BLaER1 treated with 17β-estradiol and CSF1 and Interleukin-3, amounts not matched to agents 10 nM and 100 nM (cell line): ENCODE measurements at regions not wholly inside any gene's neighbourhood (a gene's known extent, or its start where the extent isn't known, plus 50 kb on each side); places are given as distances from the start of the nearest gene placed in this dataset.

ENCODE experiments used
- H3K27ac ChIP-seq, 11 experiments: shearing (Covaris generic); formaldehyde crosslinking; 2 replicates each; pipeline ENCODE4 v1.8.1; 2022
- H3K27me3 ChIP-seq, 11 experiments: shearing (Covaris generic); formaldehyde crosslinking; 2 replicates each; pipeline ENCODE4 v1.8.1; 2022
- H3K36me3 ChIP-seq, 11 experiments: shearing (Covaris generic); formaldehyde crosslinking; 2 replicates each; pipeline ENCODE4 v1.8.1; 2022
- H3K4me1 ChIP-seq, 10 experiments: shearing (Covaris generic); formaldehyde crosslinking; 2 replicates each; pipeline ENCODE4 v1.8.1; 2022
- H3K4me2 ChIP-seq, 11 experiments: shearing (Covaris generic); formaldehyde crosslinking; 2 replicates each; pipeline ENCODE4 v1.8.1; 2022
- H3K4me3 ChIP-seq, 10 experiments: shearing (Covaris generic); formaldehyde crosslinking; 2 replicates each; pipeline ENCODE4 v1.8.1; 2022
- H3K9ac ChIP-seq, 11 experiments: shearing (Covaris generic); formaldehyde crosslinking; 2 replicates each; pipeline ENCODE4 v1.8.1; 2022
- H3K9me3 ChIP-seq, 11 experiments: shearing (Covaris generic); formaldehyde crosslinking; replicated peaks in 1 of 11; 2 replicates each; pipeline ENCODE4 v1.8.1; 2022
- H4K20me1 ChIP-seq, 11 experiments: shearing (Covaris generic); formaldehyde crosslinking; 2 replicates each; pipeline ENCODE4 v1.8.1; 2022
- Cebpa-rat ChIP-seq, 11 experiments: shearing (Covaris generic); IDR thresholded peaks; 2 replicates each; pipeline ENCODE4 v1.8.1; 2022

DNA sequence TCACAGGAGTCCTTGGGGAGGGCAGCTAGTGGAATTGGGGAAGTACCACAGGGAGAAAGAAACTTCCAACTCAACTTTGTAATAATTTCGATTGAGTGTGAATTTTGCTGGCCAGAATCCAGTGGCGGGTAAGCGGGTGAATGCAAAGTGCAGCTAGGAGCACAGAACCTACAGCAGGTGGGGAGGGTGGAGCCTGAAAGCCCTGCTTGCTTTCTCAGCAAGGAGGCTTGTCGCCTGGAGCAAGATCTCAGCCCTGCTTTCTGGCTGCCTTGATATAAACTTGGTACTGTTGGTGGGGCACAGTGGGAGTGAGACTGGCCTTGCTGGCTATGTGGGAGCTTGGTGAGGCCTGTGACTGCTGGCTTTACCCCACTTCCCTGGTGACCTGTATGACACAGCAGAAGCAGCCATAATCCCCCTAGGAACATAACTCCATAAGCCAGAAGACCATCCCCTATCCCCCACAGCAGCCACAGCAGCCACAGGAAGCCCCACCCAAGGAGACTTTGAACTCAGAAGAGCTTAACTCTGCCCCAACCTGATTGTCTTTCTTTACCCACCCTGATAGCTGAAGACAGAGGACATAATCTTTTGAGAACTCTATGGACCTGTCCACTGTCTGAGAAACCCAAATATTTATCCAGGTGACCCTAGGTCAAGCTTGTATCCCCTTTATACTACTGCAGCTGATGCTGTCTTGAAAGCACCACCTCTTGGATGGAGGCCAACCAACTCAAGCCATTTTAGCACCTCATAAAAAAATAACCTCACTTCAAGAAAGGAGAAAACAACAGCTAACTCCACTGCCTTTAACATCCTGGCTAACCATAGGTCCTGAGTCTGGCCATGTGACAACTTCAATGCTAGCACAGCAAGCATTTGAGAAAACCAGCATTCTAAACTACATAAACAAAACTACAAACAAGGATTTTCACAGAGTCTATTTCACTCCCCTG is 87.2 kb upstream of the PDE5A start:
- no peak for TF ChIP-seq Cebpa-rat (IDR thresholded peaks at IDR 0.05)
- no peak overlapping the region for H3K4me3 ChIP-seq

DNA sequence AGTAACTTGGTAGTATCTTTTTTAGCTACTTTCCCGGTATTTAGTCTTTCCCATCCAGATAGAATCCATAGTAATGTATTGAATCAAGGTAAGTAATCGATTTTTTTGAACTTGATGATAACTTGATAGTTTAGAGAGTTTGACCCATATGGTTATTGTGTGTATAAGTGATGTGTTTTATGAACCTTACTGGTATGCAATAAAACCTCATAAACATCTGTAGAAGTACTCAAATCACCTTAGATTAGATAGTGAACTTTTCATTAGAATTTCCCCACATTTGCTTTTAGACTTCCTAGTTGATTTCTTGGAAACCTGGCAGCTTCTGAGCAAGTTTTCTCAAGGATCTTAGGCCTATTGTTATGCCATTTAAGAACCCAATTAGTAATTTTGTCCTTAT is 80.8 kb upstream of the PDE5A start:
- Histone ChIP-seq H3K9me3 (peaks cover 12 to 27% (median 20%) of the 10 kb centered on the region in 11 experiments), H3K9ac (no peak overlapping the region)
- TF ChIP-seq Cebpa-rat (IDR thresholded peaks at IDR 0.05) = no peak

More for the DNA sequence above, 87.2 kb upstream of the PDE5A start:
- Histone ChIP-seq H3K27me3 (no peaks in the 10 kb centered on the region), H3K9me3 (peaks cover 41 to 85% (median 54%) of the 10 kb centered on the region in 11 experiments), H3K9ac (no peak overlapping the region), H3K4me1 (no peaks in the 10 kb centered on the region), H4K20me1 (no peaks in the 10 kb centered on the region), H3K36me3 (no peaks in the 10 kb centered on the region), H3K4me2 (no peak overlapping the region), H3K27ac (no peak overlapping the region)

DNA sequence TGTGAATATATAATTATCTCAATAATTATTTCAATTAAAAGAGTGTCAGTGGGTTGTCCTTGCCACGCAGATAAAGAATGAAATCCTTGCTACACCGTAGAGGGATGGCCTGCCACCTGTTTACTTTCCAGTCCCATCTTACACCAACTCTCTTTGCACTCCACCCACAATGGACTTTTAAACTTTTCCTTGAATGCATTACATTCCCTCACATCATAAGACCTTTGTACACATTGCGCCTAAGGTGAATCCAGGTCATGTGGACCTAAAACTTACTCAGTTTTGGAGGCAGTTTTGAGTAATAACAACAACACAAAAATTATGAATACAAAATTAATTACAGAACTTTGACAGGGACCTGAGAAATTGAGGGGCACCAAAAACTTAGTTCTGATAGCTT is 78.7 kb upstream of the PDE5A start:
- Histone ChIP-seq H3K4me3 (no peak overlapping the region), H3K4me1 (peaks cover 0 to 10% (median 0%) of the 10 kb centered on the region in 10 experiments; a peak in 3 of 20 replicates), H3K27me3 (no peaks in the 10 kb centered on the region), H3K9me3 (peaks cover 7 to 17% (median 12%) of the 10 kb centered on the region in 11 experiments), H3K27ac (no peak overlapping the region), H3K36me3 (no peaks in the 10 kb centered on the region), H3K4me2 (no peak overlapping the region), H4K20me1 (no peaks in the 10 kb centered on the region), H3K9ac (no peak overlapping the region)
- TF ChIP-seq Cebpa-rat (IDR thresholded peaks at IDR 0.05) = no peak

More for the DNA sequence above, 80.8 kb upstream of the PDE5A start:
- Histone ChIP-seq H3K27me3 (no peaks in the 10 kb centered on the region), H3K4me3 (no peak overlapping the region), H3K36me3 (no peaks in the 10 kb centered on the region), H3K27ac (no peak overlapping the region), H3K4me1 (peaks cover 0 to 10% (median 0%) of the 10 kb centered on the region in 10 experiments; a peak in 3 of 20 replicates), H3K4me2 (no peak overlapping the region), H4K20me1 (no peaks in the 10 kb centered on the region)

DNA sequence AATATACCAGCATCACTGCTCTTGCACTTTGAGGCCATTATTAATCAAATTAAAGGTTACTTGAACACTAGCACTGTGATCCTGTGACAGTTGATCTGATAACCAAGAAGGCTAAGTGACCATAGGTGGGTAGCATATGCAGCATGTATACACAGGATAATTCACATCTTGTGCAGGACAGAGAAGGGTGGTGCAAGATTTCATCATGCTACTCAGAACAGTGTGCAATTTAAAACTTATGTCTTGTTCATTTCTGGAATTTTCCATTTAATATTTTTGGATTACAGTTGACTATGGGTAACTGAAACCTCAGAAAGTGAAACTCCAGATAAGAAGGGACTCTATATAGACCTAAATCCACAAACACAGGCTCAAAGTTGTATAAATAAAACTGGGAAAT is 78.2 kb upstream of the PDE5A start:
- Histone ChIP-seq H3K4me2 (no peak overlapping the region), H3K27ac (no peak overlapping the region), H3K4me3 (no peak overlapping the region), H3K9ac (no peak overlapping the region), H3K4me1 (peaks cover 0 to 10% (median 0%) of the 10 kb centered on the region in 10 experiments; a peak in 3 of 20 replicates), H4K20me1 (no peaks in the 10 kb centered on the region), H3K9me3 (peaks cover 2 to 12% (median 6%) of the 10 kb centered on the region in 11 experiments), H3K36me3 (no peaks in the 10 kb centered on the region), H3K27me3 (no peaks in the 10 kb centered on the region)
- no peak for TF ChIP-seq Cebpa-rat (IDR thresholded peaks at IDR 0.05)

DNA sequence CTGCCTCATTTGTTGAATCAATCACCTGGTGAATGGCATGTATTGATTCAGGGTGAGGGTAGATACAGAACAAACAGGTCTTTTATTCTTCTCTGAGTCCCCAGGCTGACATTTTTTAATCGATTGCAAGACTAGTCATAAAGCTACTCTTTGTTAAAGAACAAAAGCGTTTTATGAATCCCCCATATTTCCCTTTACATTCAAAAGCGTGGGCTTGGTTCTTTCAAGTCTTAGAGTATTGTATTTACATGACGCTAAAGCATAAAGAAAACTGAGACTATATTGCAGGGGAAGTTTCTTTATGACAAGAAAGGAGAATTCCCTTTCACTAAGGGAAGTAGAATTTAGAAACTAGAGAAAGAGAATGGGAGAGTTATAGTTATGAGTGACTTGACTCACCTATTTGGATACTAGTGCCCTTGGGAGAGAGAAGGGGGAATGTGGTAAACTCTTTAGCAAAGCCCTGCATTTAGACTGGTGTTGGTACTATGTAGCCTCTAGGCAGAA is 69.3 kb upstream of the PDE5A start:
- no peaks in the 10 kb centered on the region for H3K4me1 ChIP-seq
- TF ChIP-seq Cebpa-rat (IDR thresholded peaks at IDR 0.05) = no peak

DNA sequence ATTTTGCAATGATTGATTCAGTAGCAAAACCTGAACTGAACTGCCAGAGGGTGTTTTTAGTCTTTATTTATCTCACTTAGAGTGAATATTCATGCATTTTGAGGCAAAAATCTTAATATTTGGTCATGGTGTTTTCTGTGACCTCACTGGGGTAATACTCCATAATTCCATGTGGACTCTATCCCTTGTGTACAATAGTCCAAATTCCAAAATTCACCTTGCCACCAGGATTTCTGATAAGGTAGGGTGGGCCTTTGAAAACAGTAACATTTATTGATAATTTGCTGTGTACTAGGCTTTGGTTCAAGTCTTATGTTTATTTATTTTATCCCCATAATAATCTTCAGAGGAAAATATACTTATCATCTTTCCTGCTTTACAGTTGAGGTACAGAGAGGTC is 68.4 kb upstream of the PDE5A start:
- Histone ChIP-seq H3K9ac (no peak overlapping the region), H3K27me3 (no peaks in the 10 kb centered on the region), H3K36me3 (no peaks in the 10 kb centered on the region), H3K27ac (no peak overlapping the region), H3K4me3 (no peak overlapping the region), H3K9me3 (peaks cover 0 to under 1% (median 0%) of the 10 kb centered on the region in 11 experiments; a peak in 1 of 22 replicates), H3K4me2 (no peak overlapping the region), H4K20me1 (no peaks in the 10 kb centered on the region), H3K4me1 (no peaks in the 10 kb centered on the region)
- TF ChIP-seq Cebpa-rat (IDR thresholded peaks at IDR 0.05) = no peak

More for the DNA sequence above, 69.3 kb upstream of the PDE5A start:
- H3K9me3 ChIP-seq = no peaks in the 10 kb centered on the region
- H3K27ac ChIP-seq = no peak overlapping the region
- H4K20me1 ChIP-seq = no peaks in the 10 kb centered on the region
- H3K4me2 ChIP-seq = no peak overlapping the region
- H3K9ac ChIP-seq = no peak overlapping the region
- H3K36me3 ChIP-seq = no peaks in the 10 kb centered on the region
- no peaks in the 10 kb centered on the region for H3K27me3 ChIP-seq
- H3K4me3 ChIP-seq = no peak overlapping the region

DNA sequence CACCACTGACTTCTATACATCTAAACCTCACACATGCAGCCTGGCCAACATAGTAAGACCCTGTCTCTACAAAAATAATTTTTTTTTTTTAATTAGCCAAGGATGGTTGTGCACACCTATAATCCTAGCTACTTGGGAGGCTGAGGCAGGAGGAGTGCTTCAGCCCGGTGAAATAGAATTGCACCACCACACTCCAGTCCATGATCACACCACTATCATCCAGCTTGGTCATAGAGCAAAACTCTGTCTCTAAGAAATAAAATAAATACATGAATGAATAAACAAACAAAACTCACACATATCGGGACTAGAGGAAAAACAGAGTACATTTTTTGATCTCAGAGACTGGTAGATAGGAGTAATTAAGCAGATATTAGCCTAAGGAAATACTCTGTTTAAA is 66.6 kb upstream of the PDE5A start:
- Histone ChIP-seq H3K27ac (no peak overlapping the region), H3K36me3 (no peaks in the 10 kb centered on the region), H3K9me3 (peaks cover 9 to 18% (median 14%) of the 10 kb centered on the region in 11 experiments; a peak in 20 of 22 replicates), H3K9ac (no peak overlapping the region), H3K4me3 (no peak overlapping the region), H3K4me1 (no peaks in the 10 kb centered on the region), H3K4me2 (no peak overlapping the region), H4K20me1 (no peaks in the 10 kb centered on the region), H3K27me3 (no peaks in the 10 kb centered on the region)
- no peak for TF ChIP-seq Cebpa-rat (IDR thresholded peaks at IDR 0.05)

DNA sequence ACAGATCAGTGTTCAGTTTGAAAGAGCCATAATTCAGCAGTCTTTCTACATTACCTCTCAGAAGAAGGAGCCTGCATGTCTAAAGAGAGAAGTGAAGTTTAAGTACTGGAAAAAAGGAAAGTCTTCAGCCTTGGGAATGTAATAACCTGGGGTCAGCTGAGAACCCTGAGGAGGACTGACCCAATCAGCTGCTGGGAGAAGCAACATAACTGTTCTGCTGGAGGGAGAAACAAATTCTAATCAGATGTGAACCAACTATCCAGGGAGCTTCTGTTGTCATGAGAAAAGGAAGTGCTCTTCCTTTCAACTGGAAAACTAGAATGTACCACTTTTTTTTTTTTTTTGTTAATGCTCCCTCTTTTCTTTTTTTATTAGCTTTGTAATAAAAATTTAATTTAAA is 64.5 kb upstream of the PDE5A start:
- Histone ChIP-seq H3K4me1 (no peaks in the 10 kb centered on the region), H3K36me3 (no peaks in the 10 kb centered on the region), H3K27me3 (no peaks in the 10 kb centered on the region), H3K4me3 (no peak overlapping the region), H3K9ac (no peak overlapping the region), H3K27ac (no peak overlapping the region), H4K20me1 (no peaks in the 10 kb centered on the region), H3K9me3 (peaks cover 9 to 19% (median 14%) of the 10 kb centered on the region in 11 experiments; a peak in 20 of 22 replicates), H3K4me2 (no peak overlapping the region)
- TF ChIP-seq Cebpa-rat (IDR thresholded peaks at IDR 0.05) = no peak

DNA sequence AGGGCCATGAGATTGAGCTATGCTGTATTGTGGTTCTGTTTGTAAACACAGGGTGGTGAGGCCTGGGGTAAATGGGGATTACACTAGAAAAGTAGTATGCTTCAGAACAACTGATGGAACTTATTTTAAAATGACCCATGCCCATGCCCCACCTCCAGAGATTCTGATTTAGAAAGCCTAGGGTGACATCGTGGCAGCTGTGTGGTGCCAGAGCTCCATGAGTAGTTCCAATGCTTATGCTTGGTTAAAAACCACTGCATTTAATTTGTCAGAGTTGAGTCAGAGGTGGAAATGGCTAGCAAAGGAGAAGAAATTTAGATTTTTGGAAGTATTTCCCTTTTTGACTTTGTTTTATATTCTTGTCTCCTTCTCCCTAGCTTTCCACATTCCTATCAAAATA is 63.4 kb upstream of the PDE5A start:
- no peak for TF ChIP-seq Cebpa-rat (IDR thresholded peaks at IDR 0.05)
- no peaks in the 10 kb centered on the region for H4K20me1 ChIP-seq
- H3K27ac ChIP-seq = no peak overlapping the region
- H3K36me3 ChIP-seq = no peaks in the 10 kb centered on the region
- H3K9ac ChIP-seq = no peak overlapping the region
- no peaks in the 10 kb centered on the region for H3K27me3 ChIP-seq
- no peak overlapping the region for H3K4me3 ChIP-seq
- H3K4me1 ChIP-seq = no peaks in the 10 kb centered on the region
- peaks cover 9 to 19% (median 14%) of the 10 kb centered on the region in 11 experiments; a peak in 20 of 22 replicates for H3K9me3 ChIP-seq
- H3K4me2 ChIP-seq = no peak overlapping the region
